Keratinocyte (primary cell): ENCODE measurements at regions not wholly inside any gene's neighbourhood (a gene's known extent, or its start where the extent isn't known, plus 50 kb on each side); places are given as distances from the start of the nearest gene placed in this dataset.

ENCODE experiments used
- EZH2 ChIP-seq: IDR thresholded peaks from one replicate; pipeline ENCODE4 v1.6.1; 2012; ENCODE audit warnings: inconsistent platforms, mild to moderate bottlenecking, low read length, moderate library complexity
- TF ChIP-seq, protein P1 (sequence below), 3 experiments: IDR thresholded peaks in 1 of 3; conservative IDR thresholded peaks in 1 of 3; optimal IDR thresholded peaks in 1 of 3; 2 replicates in 2 of 3; 3 replicates in 1 of 3; pipeline versions ENCODE3 to v1.5.1; 2011; ENCODE audit warnings: low read length in 3 of 3, mild to moderate bottlenecking in 3 of 3, moderate library complexity in 2 of 3, control low read depth in 1 of 3, inconsistent platforms in 1 of 3; ENCODE audit not compliant: insufficient read depth in 2 of 3; ENCODE audit errors: extremely low read depth in 1 of 3

DNA sequence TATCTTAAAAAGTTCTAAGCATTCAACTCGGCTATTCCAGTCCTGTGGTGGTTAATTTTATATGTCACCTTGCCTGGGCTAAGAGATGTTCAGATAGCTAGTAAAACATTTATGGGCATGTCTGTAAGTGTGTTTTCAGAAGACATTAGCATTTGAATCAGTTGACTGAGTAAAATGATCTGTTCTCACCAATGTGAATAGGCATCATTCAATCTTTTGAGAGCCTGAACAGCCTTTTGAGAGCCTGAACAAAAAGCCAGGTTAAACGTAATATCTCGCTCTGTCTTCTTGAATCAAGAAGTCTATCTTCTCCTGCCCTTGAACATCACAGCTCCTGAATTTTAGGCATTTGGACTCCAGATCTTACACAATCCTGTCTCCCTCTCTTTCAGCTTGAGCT lies 1266.1 kb downstream of the LRFN5 start:
- TF ChIP-seq, protein P1, sequence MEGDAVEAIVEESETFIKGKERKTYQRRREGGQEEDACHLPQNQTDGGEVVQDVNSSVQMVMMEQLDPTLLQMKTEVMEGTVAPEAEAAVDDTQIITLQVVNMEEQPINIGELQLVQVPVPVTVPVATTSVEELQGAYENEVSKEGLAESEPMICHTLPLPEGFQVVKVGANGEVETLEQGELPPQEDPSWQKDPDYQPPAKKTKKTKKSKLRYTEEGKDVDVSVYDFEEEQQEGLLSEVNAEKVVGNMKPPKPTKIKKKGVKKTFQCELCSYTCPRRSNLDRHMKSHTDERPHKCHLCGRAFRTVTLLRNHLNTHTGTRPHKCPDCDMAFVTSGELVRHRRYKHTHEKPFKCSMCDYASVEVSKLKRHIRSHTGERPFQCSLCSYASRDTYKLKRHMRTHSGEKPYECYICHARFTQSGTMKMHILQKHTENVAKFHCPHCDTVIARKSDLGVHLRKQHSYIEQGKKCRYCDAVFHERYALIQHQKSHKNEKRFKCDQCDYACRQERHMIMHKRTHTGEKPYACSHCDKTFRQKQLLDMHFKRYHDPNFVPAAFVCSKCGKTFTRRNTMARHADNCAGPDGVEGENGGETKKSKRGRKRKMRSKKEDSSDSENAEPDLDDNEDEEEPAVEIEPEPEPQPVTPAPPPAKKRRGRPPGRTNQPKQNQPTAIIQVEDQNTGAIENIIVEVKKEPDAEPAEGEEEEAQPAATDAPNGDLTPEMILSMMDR (optimal IDR thresholded peaks at IDR 0.05 in 1 of 3, IDR thresholded peaks at IDR 0.05 in 1 of 3, conservative IDR thresholded peaks at IDR 0.05 in 1 of 3; ENCODE audit: extremely low read depth in 1 of 3, insufficient read depth in 2 of 3, low read length in 3 of 3), result no peak
- no peak for TF ChIP-seq EZH2
